Small intestine (tissue), 7 donors: ENCODE measurements at regions not wholly inside any gene's neighbourhood (a gene's known extent, or its start where the extent isn't known, plus 50 kb on each side); places are given as distances from the start of the nearest gene placed in this dataset.

ENCODE experiments used
- DNase-seq, 2 donors: peaks; one replicate each; pipeline versions ENCODE4 v3.0.0 to v3.0.0-alpha.2; 2013
- FAIRE-seq: peaks from 2 replicates; lab custom pipeline; 2012; peaks lifted over from hg19 to GRCh38; lab: Jason Lieb, UNC
- H3K27ac ChIP-seq, 3 donors: one replicate each; pipeline ENCODE4 v1.5.1; 2013; ENCODE audit warnings: low read length in 2 of 3, mild to moderate bottlenecking in 2 of 3, control low read depth in 1 of 3, inconsistent platforms in 1 of 3, low read depth in 1 of 3, moderate library complexity in 1 of 3
- H3K27me3 ChIP-seq, 3 donors: one replicate each; pipeline ENCODE4 v1.6.1; 2013; ENCODE audit warnings: low read length in 3 of 3, inconsistent platforms in 1 of 3; ENCODE audit not compliant: control insufficient read depth in 3 of 3, insufficient read depth in 3 of 3
- H3K36me3 ChIP-seq, 3 donors: one replicate each; pipeline ENCODE4 v1.6.1; 2013; ENCODE audit warnings: low read length in 3 of 3, inconsistent platforms in 1 of 3, low read depth in 1 of 3, mild to moderate bottlenecking in 1 of 3, moderate library complexity in 1 of 3; ENCODE audit not compliant: control insufficient read depth in 3 of 3, insufficient read depth in 2 of 3
- H3K4me1 ChIP-seq, 3 donors: one replicate each; pipeline ENCODE4 v1.6.1; 2013; ENCODE audit warnings: low read length in 2 of 3, inconsistent platforms in 1 of 3, low read depth in 1 of 3, mild to moderate bottlenecking in 1 of 3, moderate library complexity in 1 of 3; ENCODE audit not compliant: control insufficient read depth in 3 of 3, insufficient read depth in 2 of 3
- H3K4me3 ChIP-seq, 3 donors: one replicate each; pipeline ENCODE4 v1.5.1; 2013; ENCODE audit warnings: low read length in 3 of 3, control low read depth in 1 of 3, inconsistent platforms in 1 of 3, low read depth in 1 of 3, mild to moderate bottlenecking in 1 of 3, moderate library complexity in 1 of 3
- H3K9me3 ChIP-seq, 2 donors: one replicate each; pipeline ENCODE4 v1.6.1; 2013; ENCODE audit warnings: low read depth in 1 of 2, low read length in 1 of 2; ENCODE audit not compliant: control insufficient read depth in 2 of 2, insufficient read depth in 1 of 2
- WGBS, 3 donors: extraction: QIAGEN DNeasy Blood & Tissue Kit; methylation state at CpG; one replicate each; pipeline ENCODE4 v1.1.7; 2013; 5-methylcytosine and 5-hydroxymethylcytosine counted together
- donor health status: healthy with polysubstance abuse.
- donor health status: control.
- donor health status: control.
- donor health status: Bipolar disorder and iron deficiency.
- donor health status: healthy.

- H3K27me3 ChIP-seq = no peaks in the 10 kb centered on the region
- WGBS, 3 donors = 66 to 82% (median 69%) methylated on average over 2 of the region's 2 CpGs
- H3K4me3 ChIP-seq = no peak overlapping the region
- H3K4me1 ChIP-seq = no peaks in the 10 kb centered on the region
- no peak for FAIRE-seq
- no peak for DNase-seq
- no peaks in the 10 kb centered on the region for H3K9me3 ChIP-seq
- H3K36me3 ChIP-seq = no peaks in the 10 kb centered on the region
- H3K27ac ChIP-seq = no peak overlapping the region
These were observed 67.4 kb upstream of the TOP1 start for GRCh38 chr20:40961176-40961575.

GRCh38 chr20:40961686-40962640 is 66.7 kb upstream of the TOP1 start:
- Histone ChIP-seq H3K4me1 (no peaks in the 10 kb centered on the region), H3K36me3 (no peaks in the 10 kb centered on the region), H3K4me3 (no peak overlapping the region), H3K27ac (no peak overlapping the region), H3K27me3 (no peaks in the 10 kb centered on the region), H3K9me3 (no peaks in the 10 kb centered on the region)
- DNase-seq (no peak), FAIRE-seq (no peak)
- WGBS, 3 donors = 76 to 86% (median 83%) methylated on average over 13 of the region's 13 CpGs

GRCh38 chr20:40962733-40963504 is 65.7 kb upstream of the TOP1 start:
- H3K27ac ChIP-seq = no peak overlapping the region
- FAIRE-seq = no peak

DNA sequence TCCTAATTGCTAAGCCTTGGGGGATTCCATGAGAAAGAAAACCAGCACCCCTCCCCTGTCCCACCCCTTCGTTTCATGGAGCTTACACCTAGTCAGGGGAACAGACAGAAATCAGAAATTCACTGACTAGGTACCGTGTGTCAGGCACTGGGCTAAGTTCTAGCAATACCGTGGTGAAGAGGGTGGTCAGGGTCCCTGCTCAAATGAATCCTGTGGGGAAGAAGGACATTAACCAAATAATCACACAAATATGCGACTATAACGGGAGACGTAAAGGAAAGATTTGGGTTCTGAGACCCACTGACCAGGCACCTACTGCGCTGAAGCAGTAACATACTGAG is 65.1 kb upstream of the TOP1 start:
- no peak for DNase-seq
- WGBS, 3 donors = 80 to 87% (median 83%) methylated on average over 7 of the region's 7 CpGs
- no peaks in the 10 kb centered on the region for H3K27me3 ChIP-seq

More at GRCh38 chr20:40962733-40963504, 65.7 kb upstream of the TOP1 start:
- no peaks in the 10 kb centered on the region for H3K9me3 ChIP-seq
- 19 to 27% (median 24%) methylated on average over 21 of the region's 21 CpGs for WGBS, 3 donors
- no peak overlapping the region for H3K4me3 ChIP-seq
- no peaks in the 10 kb centered on the region for H3K27me3 ChIP-seq
- H3K36me3 ChIP-seq = no peaks in the 10 kb centered on the region
- H3K4me1 ChIP-seq = no peaks in the 10 kb centered on the region
- peak; percentile 59 to 78 for DNase-seq

DNA sequence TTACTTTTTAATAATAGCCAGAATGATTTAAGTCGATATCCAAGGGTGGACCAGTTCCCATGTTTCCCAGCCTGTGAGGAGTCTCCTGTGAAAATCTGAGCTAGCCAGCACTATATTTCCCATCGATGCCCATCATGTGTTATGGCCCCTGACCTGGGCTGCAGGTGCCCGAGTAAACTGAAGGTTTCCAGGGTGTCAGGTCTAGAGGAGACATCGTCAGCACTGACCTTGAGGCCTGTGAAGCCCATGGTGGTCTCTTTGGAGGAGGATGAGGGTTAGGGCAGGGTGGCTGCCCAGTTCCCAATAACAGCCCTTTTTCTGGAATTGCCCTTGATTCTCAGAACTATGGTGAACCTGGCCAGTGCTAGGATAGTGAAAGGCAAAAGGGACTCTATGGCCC is 63.0 kb upstream of the TOP1 start:
- no peak overlapping the region for H3K4me3 ChIP-seq
- FAIRE-seq = no peak
- 87 to 91% (median 90%) methylated on average over 4 of the region's 4 CpGs for WGBS, 3 donors
- H3K4me1 ChIP-seq = no peaks in the 10 kb centered on the region
- no peak overlapping the region for H3K27ac ChIP-seq
- H3K9me3 ChIP-seq = no peaks in the 10 kb centered on the region
- no peak for DNase-seq
- H3K27me3 ChIP-seq = no peaks in the 10 kb centered on the region
- H3K36me3 ChIP-seq = no peaks in the 10 kb centered on the region

More for the DNA sequence above, 65.1 kb upstream of the TOP1 start:
- Histone ChIP-seq H3K9me3 (no peaks in the 10 kb centered on the region), H3K4me1 (no peaks in the 10 kb centered on the region), H3K36me3 (no peaks in the 10 kb centered on the region), H3K4me3 (no peak overlapping the region), H3K27ac (no peak overlapping the region)
- FAIRE-seq = no peak

GRCh38 chr20:40966103-40966502 is 62.5 kb upstream of the TOP1 start:
- no peaks in the 10 kb centered on the region for H3K36me3 ChIP-seq
- WGBS, 3 donors = 65 to 75% (median 67%) methylated on average over 2 of the region's 2 CpGs
- H3K27me3 ChIP-seq = no peaks in the 10 kb centered on the region
- no peak overlapping the region for H3K4me3 ChIP-seq
- FAIRE-seq = no peak
- H3K9me3 ChIP-seq = no peaks in the 10 kb centered on the region
- DNase-seq = no peak
- no peaks in the 10 kb centered on the region for H3K4me1 ChIP-seq
- H3K27ac ChIP-seq = no peak overlapping the region

DNA sequence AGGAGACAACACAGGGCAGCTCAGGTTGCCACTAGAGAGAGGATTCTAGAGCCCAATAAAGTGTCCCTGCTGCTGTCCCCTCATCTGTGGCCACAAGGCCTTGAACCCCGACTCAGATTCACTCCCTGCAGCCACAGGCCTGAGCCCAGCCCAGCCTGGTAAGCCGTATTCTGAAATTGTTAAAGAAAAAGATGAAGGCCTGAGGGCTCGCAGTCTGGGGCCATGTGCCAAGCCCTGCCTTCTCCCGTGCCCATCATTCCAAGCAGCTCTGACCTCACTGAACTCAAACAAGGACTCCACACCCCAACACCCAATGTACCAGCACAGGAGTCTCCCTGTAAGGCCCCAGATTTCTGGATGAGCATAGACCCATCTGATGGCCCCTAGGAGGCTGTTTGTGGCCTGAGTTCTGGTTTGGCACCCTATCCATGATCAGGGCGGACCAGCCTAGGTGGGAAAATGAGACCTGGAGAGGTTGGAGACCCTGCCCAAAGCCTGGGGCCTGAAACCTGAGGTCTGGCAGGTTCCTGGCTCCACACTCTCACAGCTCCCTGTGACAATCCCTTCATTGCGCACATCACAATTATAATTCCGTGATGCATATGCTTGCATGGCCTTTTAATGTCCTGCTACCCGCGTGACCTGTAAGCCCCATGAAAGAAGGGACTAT is 62.0 kb upstream of the TOP1 start:
- no peaks in the 10 kb centered on the region for H3K36me3 ChIP-seq
- no peak overlapping the region for H3K27ac ChIP-seq
- no peak for FAIRE-seq
- H3K9me3 ChIP-seq = no peaks in the 10 kb centered on the region
- DNase-seq = no peak
- no peaks in the 10 kb centered on the region for H3K4me1 ChIP-seq
- no peak overlapping the region for H3K4me3 ChIP-seq
- 73 to 89% (median 87%) methylated on average over 9 of the region's 9 CpGs for WGBS, 3 donors
- no peaks in the 10 kb centered on the region for H3K27me3 ChIP-seq

- Histone ChIP-seq H3K4me3 (no peak overlapping the region), H3K9me3 (no peaks in the 10 kb centered on the region), H3K36me3 (no peaks in the 10 kb centered on the region), H3K27ac (no peak overlapping the region), H3K4me1 (no peaks in the 10 kb centered on the region), H3K27me3 (no peaks in the 10 kb centered on the region)
- FAIRE-seq = no peak
- DNase-seq = no peak
- 80 to 85% (median 82%) methylated on average over 4 of the region's 4 CpGs for WGBS, 3 donors
These were observed 60.9 kb upstream of the TOP1 start for GRCh38 chr20:40967700-40968099.
